ENCODE measurements at regions not wholly inside any gene's neighbourhood (a gene's known extent, or its start where the extent isn't known, plus 50 kb on each side); places are given as distances from the start of the nearest gene placed in this dataset.

DNA sequence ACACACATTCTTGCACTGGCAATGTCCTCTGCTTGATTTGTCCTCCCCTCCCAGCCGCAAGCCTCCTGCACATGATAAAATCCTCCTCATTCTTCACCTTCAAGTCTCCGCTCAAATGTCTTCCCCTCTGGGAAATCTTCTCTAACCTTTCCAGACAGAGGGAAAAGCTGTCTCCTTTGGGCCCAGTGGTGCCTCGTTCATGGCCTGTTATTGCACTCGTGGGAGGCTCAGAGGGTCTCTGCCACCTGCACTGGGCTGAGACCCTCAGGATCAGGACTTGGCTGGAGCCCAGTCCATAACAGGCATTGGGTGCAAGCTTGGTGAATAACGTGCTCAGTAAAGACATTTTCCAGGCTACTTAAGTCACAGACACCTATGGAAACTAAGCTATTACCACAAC, 68.6 kb downstream of the PTGR3 start:
- DNase-seq, result no peak
- in situ Hi-C loops (cut with HindIII; ENCODE audit: low pct_ligation_motif_present, low sequenced_read_pairs), result no loop called here
- H3K4me3 ChIP-seq (ENCODE audit: low read depth, low read length), result no peak overlapping the region
- TF ChIP-seq, protein P1, sequence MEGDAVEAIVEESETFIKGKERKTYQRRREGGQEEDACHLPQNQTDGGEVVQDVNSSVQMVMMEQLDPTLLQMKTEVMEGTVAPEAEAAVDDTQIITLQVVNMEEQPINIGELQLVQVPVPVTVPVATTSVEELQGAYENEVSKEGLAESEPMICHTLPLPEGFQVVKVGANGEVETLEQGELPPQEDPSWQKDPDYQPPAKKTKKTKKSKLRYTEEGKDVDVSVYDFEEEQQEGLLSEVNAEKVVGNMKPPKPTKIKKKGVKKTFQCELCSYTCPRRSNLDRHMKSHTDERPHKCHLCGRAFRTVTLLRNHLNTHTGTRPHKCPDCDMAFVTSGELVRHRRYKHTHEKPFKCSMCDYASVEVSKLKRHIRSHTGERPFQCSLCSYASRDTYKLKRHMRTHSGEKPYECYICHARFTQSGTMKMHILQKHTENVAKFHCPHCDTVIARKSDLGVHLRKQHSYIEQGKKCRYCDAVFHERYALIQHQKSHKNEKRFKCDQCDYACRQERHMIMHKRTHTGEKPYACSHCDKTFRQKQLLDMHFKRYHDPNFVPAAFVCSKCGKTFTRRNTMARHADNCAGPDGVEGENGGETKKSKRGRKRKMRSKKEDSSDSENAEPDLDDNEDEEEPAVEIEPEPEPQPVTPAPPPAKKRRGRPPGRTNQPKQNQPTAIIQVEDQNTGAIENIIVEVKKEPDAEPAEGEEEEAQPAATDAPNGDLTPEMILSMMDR (IDR thresholded peaks at IDR 0.05; ENCODE audit: low read depth, low read length, missing control alignments), result no peak
- H3K27me3 ChIP-seq (replicated peaks), result no peaks in the 10 kb centered on the region
- H3K36me3 ChIP-seq (replicated peaks), result no peaks in the 10 kb centered on the region
- no peak overlapping the region for H3K27ac ChIP-seq

DNA sequence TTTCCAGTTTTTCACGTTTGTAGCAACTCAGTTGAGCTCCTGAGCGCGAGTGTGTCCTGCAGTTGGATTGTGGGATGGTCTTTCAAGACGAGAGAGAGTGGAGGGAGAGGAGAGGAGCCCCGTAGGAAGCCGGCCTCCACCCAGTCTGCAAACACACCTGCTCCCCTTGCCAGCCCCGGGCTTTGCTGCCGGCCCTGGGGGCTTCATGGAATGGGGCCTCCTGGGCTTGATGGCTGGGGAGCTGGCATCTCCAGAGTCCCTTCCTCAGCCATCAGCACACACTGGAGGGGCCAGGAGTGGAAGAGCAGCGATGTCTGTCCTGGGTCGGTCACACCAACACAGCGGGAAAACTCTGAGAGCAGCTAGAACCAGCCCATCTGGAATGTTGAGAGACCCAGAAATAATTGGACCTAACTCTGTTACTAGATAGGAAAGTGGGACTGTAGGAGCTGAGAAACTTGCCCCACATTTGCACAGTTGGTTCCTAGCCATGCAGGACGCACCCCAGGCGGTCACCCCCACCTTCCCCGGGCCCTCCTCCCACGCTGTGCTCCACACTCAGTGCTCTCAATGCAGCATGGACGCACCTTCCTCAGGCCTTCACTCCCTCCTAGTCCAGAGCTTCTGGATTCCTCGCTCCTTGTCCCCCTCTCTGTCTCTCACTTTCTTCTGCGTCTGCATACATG, 69.6 kb downstream of the PTGR3 start:
- TF ChIP-seq, protein P1 (IDR thresholded peaks at IDR 0.05; ENCODE audit: low read depth, low read length, missing control alignments), result no peak
- in situ Hi-C loops (cut with HindIII; ENCODE audit: low pct_ligation_motif_present, low sequenced_read_pairs), result no loop called here
- no peak for DNase-seq
- Histone ChIP-seq H3K27me3 (replicated peaks) (no peaks in the 10 kb centered on the region), H3K4me3 (ENCODE audit: low read depth, low read length) (no peak overlapping the region), H3K27ac (no peak overlapping the region), H3K36me3 (replicated peaks) (no peaks in the 10 kb centered on the region)

DNA sequence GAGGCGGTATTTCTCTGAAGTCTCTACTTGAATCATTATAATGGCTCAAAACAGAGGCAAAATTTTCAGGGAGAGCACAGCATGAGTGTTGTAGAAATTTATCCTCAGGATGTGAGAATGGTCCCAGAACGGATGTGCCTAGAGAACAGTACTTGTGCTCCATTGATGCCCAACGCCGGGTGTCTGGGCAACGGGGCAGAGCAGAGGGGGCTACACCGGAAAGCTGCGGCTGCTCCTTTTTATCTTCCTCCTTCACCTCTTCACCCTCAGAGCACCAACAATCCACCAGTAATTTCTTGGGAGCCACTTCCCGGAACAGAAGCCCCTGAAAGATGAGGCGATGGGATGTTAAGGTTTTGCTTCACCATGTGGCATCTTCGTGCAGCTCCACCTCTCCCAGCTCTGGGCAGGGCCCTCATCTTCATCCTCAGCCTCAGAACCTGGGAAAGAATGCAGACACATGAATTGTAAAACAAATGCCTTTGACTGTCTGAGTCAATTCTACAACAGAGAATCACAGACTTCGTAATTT, 71.5 kb downstream of the PTGR3 start:
- in situ Hi-C loops (cut with HindIII; ENCODE audit: low pct_ligation_motif_present, low sequenced_read_pairs), result no loop called here
- DNase-seq, result no peak
- TF ChIP-seq, protein P1 (IDR thresholded peaks at IDR 0.05; ENCODE audit: low read depth, low read length, missing control alignments), result no peak
- H3K27ac ChIP-seq, result no peak overlapping the region
- no peaks in the 10 kb centered on the region for H3K27me3 ChIP-seq (replicated peaks)
- H3K36me3 ChIP-seq (replicated peaks), result no peaks in the 10 kb centered on the region
- H3K4me3 ChIP-seq (ENCODE audit: low read depth, low read length), result no peak overlapping the region

DNA sequence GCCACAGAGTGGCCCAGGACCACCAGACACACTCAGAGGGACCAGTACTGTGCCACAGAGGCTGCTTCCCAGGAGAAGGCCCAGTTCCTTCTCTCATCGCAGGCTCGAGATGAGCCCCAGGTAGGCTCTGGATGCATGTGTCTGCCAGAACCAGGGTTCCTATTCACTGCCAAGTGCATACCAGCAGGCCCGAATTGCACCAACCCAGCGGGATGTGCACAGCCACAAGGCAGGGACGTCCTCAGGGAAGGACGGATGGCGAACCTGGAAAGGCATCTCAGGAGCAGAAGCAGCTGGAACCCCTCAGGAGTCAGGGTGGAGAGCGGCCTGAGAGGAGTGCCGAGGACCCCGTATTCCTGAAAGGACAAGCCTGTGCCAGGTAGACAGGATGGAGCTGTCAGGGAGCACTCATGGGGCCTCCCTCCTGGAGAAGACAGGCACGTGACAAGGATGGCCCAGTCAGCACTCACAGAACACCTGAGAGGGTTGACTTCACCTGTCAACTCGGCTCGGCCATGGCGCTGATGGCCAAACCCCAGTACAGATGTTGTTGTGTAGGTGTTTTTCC, 73.7 kb downstream of the PTGR3 start:
- no peaks in the 10 kb centered on the region for H3K36me3 ChIP-seq (replicated peaks)
- in situ Hi-C loops (cut with HindIII; ENCODE audit: low pct_ligation_motif_present, low sequenced_read_pairs), result no loop called here
- no peak overlapping the region for H3K4me3 ChIP-seq (ENCODE audit: low read depth, low read length)
- H3K27me3 ChIP-seq (replicated peaks), result no peaks in the 10 kb centered on the region
- TF ChIP-seq, protein P1 (IDR thresholded peaks at IDR 0.05; ENCODE audit: low read depth, low read length, missing control alignments), result no peak
- DNase-seq, result no peak
- H3K27ac ChIP-seq, result no peak overlapping the region

DNA sequence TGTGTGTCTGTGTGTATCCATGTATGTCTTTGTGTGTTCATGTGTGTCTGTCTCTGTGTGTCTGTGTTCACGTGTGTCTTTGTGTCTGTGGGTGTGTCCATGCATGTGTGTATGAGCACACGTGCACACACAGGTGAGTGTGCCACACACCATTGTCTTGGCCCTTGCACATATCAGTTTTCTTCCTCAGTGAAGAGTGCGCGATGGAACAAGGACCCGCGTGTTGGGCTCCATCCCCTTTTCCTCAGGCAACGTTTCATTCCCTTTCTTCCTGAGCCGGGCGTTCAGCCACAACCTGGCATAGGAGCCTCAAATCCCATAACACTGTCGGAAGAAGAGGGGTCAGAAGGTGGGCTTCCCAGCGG, 74.3 kb downstream of the PTGR3 start:
- no peaks in the 10 kb centered on the region for H3K27me3 ChIP-seq (replicated peaks)
- TF ChIP-seq, protein P1 (IDR thresholded peaks at IDR 0.05; ENCODE audit: low read depth, low read length, missing control alignments), result no peak
- in situ Hi-C loops (cut with HindIII; ENCODE audit: low pct_ligation_motif_present, low sequenced_read_pairs), result no loop called here
- no peak overlapping the region for H3K4me3 ChIP-seq (ENCODE audit: low read depth, low read length)
- no peak overlapping the region for H3K27ac ChIP-seq
- no peak for DNase-seq
- no peaks in the 10 kb centered on the region for H3K36me3 ChIP-seq (replicated peaks)
